ENCODE measurements at regions not wholly inside any gene's neighbourhood (a gene's known extent, or its start where the extent isn't known, plus 50 kb on each side); places are given as distances from the start of the nearest gene placed in this dataset.

DNA sequence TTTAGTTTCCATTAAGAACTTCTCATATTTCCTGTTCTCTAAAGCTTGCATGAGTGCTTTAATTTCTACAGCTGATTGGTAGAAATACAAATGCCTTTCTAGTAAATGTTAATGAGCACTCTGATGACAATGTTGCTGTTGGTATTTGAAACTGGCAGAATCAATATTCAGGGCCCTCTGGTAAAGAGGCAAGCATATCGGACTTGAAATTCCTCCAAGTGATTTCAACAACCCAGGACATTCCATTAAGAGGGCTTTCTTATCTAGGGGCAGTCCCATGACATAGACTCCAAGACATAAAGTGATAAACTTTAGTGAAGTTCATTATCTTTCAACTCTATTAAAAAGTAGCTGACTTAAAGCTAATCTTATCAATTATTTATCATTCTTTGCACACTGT lies 83.1 kb upstream of the VCX start:
- Histone ChIP-seq H3K9me3 (ENCODE audit: insufficient read depth, low read length) (no peaks in the 10 kb centered on the region), H3K36me3 (ENCODE audit: insufficient read depth, insufficient read length, low read length) (no peaks in the 10 kb centered on the region), H3K4me1 (ENCODE audit: insufficient read depth, insufficient read length) (no peaks in the 10 kb centered on the region), H3K4me3 (ENCODE audit: insufficient read length, low read depth) (no peak overlapping the region), H3K9ac (ENCODE audit: insufficient read length, low read depth) (no peak overlapping the region), H3K27me3 (ENCODE audit: insufficient read depth, insufficient read length) (no peaks in the 10 kb centered on the region)
- TF ChIP-seq SUZ12 (IDR thresholded peaks at IDR 0.05; ENCODE audit: extremely low read depth, insufficient read depth, insufficient read length) (no peak), ZNF274 (IDR thresholded peaks at IDR 0.05; ENCODE audit: low read depth, low read length) (no peak), YY1 (IDR thresholded peaks at IDR 0.05; ENCODE audit: insufficient read depth, insufficient read length) (no peak)
- DNase-seq (ENCODE audit: low read depth, low spot score): no peak

DNA sequence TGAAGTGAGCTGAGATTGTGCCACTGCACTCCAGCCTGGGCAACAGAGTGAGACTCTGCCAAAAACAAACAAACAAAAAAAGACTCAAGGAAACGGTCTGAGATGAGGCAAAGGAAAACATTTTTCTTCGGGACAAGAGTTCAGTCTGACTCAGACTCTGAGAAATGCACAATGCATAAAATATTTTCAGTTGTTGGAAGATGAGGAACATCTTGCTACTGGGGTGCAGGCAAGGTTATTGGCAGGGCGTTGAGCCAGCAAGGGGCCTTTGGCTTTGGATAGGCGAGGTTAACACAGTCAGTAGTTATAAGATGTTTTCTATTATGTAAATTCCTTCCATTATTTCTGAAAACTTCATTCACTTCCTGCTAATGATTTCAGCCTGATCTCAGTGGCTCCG lies 96.1 kb upstream of the VCX start:
- DNase-seq (ENCODE audit: low read depth, low spot score): no peak
- no peak overlapping the region for H3K9ac ChIP-seq (ENCODE audit: insufficient read length, low read depth)
- TF ChIP-seq ZNF274 (IDR thresholded peaks at IDR 0.05; ENCODE audit: low read depth, low read length) (no peak), YY1 (IDR thresholded peaks at IDR 0.05; ENCODE audit: insufficient read depth, insufficient read length) (no peak), SUZ12 (IDR thresholded peaks at IDR 0.05; ENCODE audit: extremely low read depth, insufficient read depth, insufficient read length) (no peak)
- H3K27me3 ChIP-seq (ENCODE audit: insufficient read depth, insufficient read length): no peaks in the 10 kb centered on the region
- no peaks in the 10 kb centered on the region for H3K4me1 ChIP-seq (ENCODE audit: insufficient read depth, insufficient read length)
- H3K36me3 ChIP-seq (ENCODE audit: insufficient read depth, insufficient read length, low read length): no peaks in the 10 kb centered on the region
- H3K9me3 ChIP-seq (ENCODE audit: insufficient read depth, low read length): no peaks in the 10 kb centered on the region
- H3K4me3 ChIP-seq (ENCODE audit: insufficient read length, low read depth): no peak overlapping the region

DNA sequence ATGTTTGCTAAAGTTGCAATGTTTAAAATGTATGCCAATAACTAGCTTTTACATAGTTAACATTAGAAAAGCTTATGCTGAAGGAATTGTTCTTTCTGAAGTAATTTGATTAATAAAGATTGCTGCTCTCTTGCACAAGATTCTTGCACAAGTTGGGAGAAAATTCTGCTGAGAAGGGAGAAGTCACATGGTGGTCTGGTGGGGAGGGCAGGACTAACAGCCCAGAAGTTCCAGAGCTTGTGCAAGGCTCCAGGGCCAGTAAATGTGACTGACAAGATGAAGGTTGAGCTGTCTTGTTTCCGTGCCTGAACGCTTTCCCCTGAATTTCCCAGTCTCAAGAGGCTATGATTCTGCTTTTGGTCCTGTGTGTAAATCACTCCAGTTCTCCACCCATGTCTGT lies 112.9 kb upstream of the VCX start:
- no peaks in the 10 kb centered on the region for H3K27me3 ChIP-seq (ENCODE audit: insufficient read depth, insufficient read length)

DNA sequence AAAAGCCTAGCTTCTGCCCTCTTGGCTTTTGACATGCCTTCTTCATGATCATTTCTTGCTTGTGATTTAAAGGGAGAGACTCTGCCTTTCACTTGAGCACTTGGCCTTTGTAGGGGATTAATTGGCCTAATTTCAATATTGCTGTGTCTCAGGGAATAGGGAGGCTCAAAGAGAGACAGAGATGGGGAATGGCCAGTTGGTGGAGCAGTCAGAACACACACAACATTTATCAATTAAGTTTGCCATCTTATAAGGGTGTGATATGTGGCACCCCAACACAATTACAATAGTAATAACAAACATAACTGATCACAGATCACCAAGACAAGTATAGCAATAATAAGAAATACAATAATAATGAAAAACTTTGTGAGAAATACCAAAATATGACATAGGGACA lies 122.5 kb upstream of the VCX start:
- H3K4me3 ChIP-seq (ENCODE audit: insufficient read length, low read depth): no peak overlapping the region
- no peaks in the 10 kb centered on the region for H3K4me1 ChIP-seq (ENCODE audit: insufficient read depth, insufficient read length)
- H3K9ac ChIP-seq (ENCODE audit: insufficient read length, low read depth): no peak overlapping the region
- no peak for DNase-seq (ENCODE audit: low read depth, low spot score)
- TF ChIP-seq SUZ12 (IDR thresholded peaks at IDR 0.05; ENCODE audit: extremely low read depth, insufficient read depth, insufficient read length): no peak
- H3K36me3 ChIP-seq (ENCODE audit: insufficient read depth, insufficient read length, low read length): no peaks in the 10 kb centered on the region
- no peaks in the 10 kb centered on the region for H3K27me3 ChIP-seq (ENCODE audit: insufficient read depth, insufficient read length)
- H3K9me3 ChIP-seq (ENCODE audit: insufficient read depth, low read length): no peaks in the 10 kb centered on the region

More for the DNA sequence above, 112.9 kb upstream of the VCX start:
- no peak for TF ChIP-seq SUZ12 (IDR thresholded peaks at IDR 0.05; ENCODE audit: extremely low read depth, insufficient read depth, insufficient read length)
- no peak for TF ChIP-seq ZNF274 (IDR thresholded peaks at IDR 0.05; ENCODE audit: low read depth, low read length)
- no peak for TF ChIP-seq YY1 (IDR thresholded peaks at IDR 0.05; ENCODE audit: insufficient read depth, insufficient read length)
- DNase-seq (ENCODE audit: low read depth, low spot score): no peak
- Histone ChIP-seq H3K9ac (ENCODE audit: insufficient read length, low read depth) (no peak overlapping the region), H3K36me3 (ENCODE audit: insufficient read depth, insufficient read length, low read length) (no peaks in the 10 kb centered on the region), H3K4me1 (ENCODE audit: insufficient read depth, insufficient read length) (no peaks in the 10 kb centered on the region), H3K4me3 (ENCODE audit: insufficient read length, low read depth) (no peak overlapping the region), H3K9me3 (ENCODE audit: insufficient read depth, low read length) (no peaks in the 10 kb centered on the region)

DNA sequence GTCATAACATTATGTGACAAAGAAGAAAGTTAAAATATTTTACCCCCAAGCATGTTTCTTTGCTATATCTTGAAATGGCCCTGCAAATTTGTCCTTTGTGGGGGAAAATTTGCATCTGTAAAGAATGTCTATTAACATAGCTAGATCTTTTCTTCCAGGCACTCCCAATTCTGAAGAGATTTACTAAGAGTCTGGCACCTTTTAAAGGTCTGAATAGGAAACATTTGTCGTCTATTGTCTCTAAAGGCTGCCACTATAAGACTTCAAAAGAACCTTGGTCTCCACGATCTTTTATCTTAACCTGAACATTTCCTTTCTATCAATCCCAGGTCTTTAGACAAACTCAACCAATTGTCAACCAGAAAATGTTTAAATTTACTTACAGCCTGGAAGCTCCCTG lies 128.6 kb upstream of the VCX start:
- H3K9me3 ChIP-seq (ENCODE audit: insufficient read depth, low read length): no peaks in the 10 kb centered on the region
- no peaks in the 10 kb centered on the region for H3K27me3 ChIP-seq (ENCODE audit: insufficient read depth, insufficient read length)
- peak; percentile 35 for DNase-seq (ENCODE audit: low read depth, low spot score)
- H3K4me1 ChIP-seq (ENCODE audit: insufficient read depth, insufficient read length): no peaks in the 10 kb centered on the region
- TF ChIP-seq SUZ12 (IDR thresholded peaks at IDR 0.05; ENCODE audit: extremely low read depth, insufficient read depth, insufficient read length) (no peak), YY1 (IDR thresholded peaks at IDR 0.05; ENCODE audit: insufficient read depth, insufficient read length) (no peak), ZNF274 (IDR thresholded peaks at IDR 0.05; ENCODE audit: low read depth, low read length) (no peak)
- H3K36me3 ChIP-seq (ENCODE audit: insufficient read depth, insufficient read length, low read length): no peaks in the 10 kb centered on the region
- no peak overlapping the region for H3K4me3 ChIP-seq (ENCODE audit: insufficient read length, low read depth)
- H3K9ac ChIP-seq (ENCODE audit: insufficient read length, low read depth): no peak overlapping the region

- Histone ChIP-seq H3K4me1 (ENCODE audit: insufficient read depth, insufficient read length) (no peaks in the 10 kb centered on the region), H3K4me3 (ENCODE audit: insufficient read length, low read depth) (no peak overlapping the region), H3K27me3 (ENCODE audit: insufficient read depth, insufficient read length) (no peaks in the 10 kb centered on the region), H3K9me3 (ENCODE audit: insufficient read depth, low read length) (no peaks in the 10 kb centered on the region), H3K36me3 (ENCODE audit: insufficient read depth, insufficient read length, low read length) (no peaks in the 10 kb centered on the region), H3K9ac (ENCODE audit: insufficient read length, low read depth) (no peak overlapping the region)
- no peak for TF ChIP-seq SUZ12 (IDR thresholded peaks at IDR 0.05; ENCODE audit: extremely low read depth, insufficient read depth, insufficient read length)
- no peak for TF ChIP-seq YY1 (IDR thresholded peaks at IDR 0.05; ENCODE audit: insufficient read depth, insufficient read length)
- no peak for TF ChIP-seq ZNF274 (IDR thresholded peaks at IDR 0.05; ENCODE audit: low read depth, low read length)
- DNase-seq (ENCODE audit: low read depth, low spot score): no peak
These were observed 131.8 kb upstream of the VCX start for GRCh38 chrX:7711167-7711566.

GRCh38 chrX:7709845-7710244 lies 133.1 kb upstream of the VCX start:
- no peak for TF ChIP-seq YY1 (IDR thresholded peaks at IDR 0.05; ENCODE audit: insufficient read depth, insufficient read length)
- Histone ChIP-seq H3K36me3 (ENCODE audit: insufficient read depth, insufficient read length, low read length) (no peaks in the 10 kb centered on the region), H3K4me1 (ENCODE audit: insufficient read depth, insufficient read length) (no peaks in the 10 kb centered on the region), H3K4me3 (ENCODE audit: insufficient read length, low read depth) (no peak overlapping the region), H3K9me3 (ENCODE audit: insufficient read depth, low read length) (no peaks in the 10 kb centered on the region), H3K9ac (ENCODE audit: insufficient read length, low read depth) (no peak overlapping the region), H3K27me3 (ENCODE audit: insufficient read depth, insufficient read length) (no peaks in the 10 kb centered on the region)
- DNase-seq (ENCODE audit: low read depth, low spot score): no peak

DNA sequence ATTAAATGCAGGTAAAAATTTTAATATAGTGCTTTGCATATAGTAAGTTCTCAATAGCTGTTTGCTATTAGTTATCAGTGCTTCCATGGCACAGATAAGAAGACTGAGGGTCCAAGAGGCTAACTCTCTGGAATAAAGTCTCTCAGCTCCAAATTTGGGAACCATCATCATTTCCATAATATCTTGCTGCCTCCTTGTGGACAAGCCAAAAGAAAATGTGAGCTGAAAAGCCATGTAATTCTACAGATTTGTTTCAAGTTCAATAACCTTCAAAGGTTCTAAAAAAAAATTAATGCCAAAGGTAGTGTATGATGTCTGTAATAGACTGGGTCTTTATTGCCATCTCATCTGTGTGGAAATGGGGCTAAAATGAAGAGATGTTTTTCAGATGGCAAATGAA lies 136.9 kb upstream of the VCX start:
- no peaks in the 10 kb centered on the region for H3K4me1 ChIP-seq (ENCODE audit: insufficient read depth, insufficient read length)
- no peak overlapping the region for H3K4me3 ChIP-seq (ENCODE audit: insufficient read length, low read depth)
- no peak for DNase-seq (ENCODE audit: low read depth, low spot score)
- no peaks in the 10 kb centered on the region for H3K27me3 ChIP-seq (ENCODE audit: insufficient read depth, insufficient read length)
- no peak overlapping the region for H3K9ac ChIP-seq (ENCODE audit: insufficient read length, low read depth)
- H3K9me3 ChIP-seq (ENCODE audit: insufficient read depth, low read length): no peaks in the 10 kb centered on the region
- no peak for TF ChIP-seq YY1 (IDR thresholded peaks at IDR 0.05; ENCODE audit: insufficient read depth, insufficient read length)
- TF ChIP-seq SUZ12 (IDR thresholded peaks at IDR 0.05; ENCODE audit: extremely low read depth, insufficient read depth, insufficient read length): no peak
- no peak for TF ChIP-seq ZNF274 (IDR thresholded peaks at IDR 0.05; ENCODE audit: low read depth, low read length)
- H3K36me3 ChIP-seq (ENCODE audit: insufficient read depth, insufficient read length, low read length): no peaks in the 10 kb centered on the region
